ENCODE measurements at regions not wholly inside any gene's neighbourhood (a gene's known extent, or its start where the extent isn't known, plus 50 kb on each side); places are given as distances from the start of the nearest gene placed in this dataset.

DNA sequence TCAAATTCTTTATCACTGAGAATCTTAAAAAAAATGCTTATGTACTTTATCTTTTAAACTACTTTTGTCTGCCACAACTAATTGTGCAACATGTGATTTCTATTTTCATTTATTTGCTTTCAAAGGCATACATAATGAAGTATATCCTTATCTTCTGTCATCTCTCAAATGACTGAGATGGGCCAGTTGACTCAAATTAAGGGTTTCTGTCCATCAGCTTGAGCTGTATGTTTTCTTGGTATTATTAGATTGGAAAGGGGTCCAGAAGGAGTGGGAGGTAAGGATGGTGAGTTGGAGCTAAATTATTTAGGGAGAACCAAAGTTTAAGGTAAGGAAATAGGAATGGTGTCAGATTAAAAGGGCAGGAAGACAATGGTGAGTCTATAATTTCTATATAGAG is 408.4 kb upstream of the SEL1L start:
- Histone ChIP-seq H3K9me3 (replicated peaks; ENCODE audit: control insufficient read depth, insufficient read depth, low read length) (no peaks in the 10 kb centered on the region), H3K27me3 (ENCODE audit: control insufficient read depth in 2 of 2, insufficient read depth in 2 of 2, low read length in 2 of 2) (no peaks in the 10 kb centered on the region), H4K20me1 (replicated peaks; ENCODE audit: control insufficient read depth, extremely low read depth, insufficient read depth, low read length) (no peaks in the 10 kb centered on the region), H2AFZ (ENCODE audit: low read depth, low read length) (no peak overlapping the region), H3K27ac (ENCODE audit: insufficient read depth, low read depth, low read length) (no peak overlapping the region), H3K79me2 (ENCODE audit: control insufficient read depth, insufficient read depth, low read length) (no peaks in the 10 kb centered on the region), H3K9me1 (replicated peaks; ENCODE audit: control insufficient read depth, extremely low read depth, insufficient read depth, low read length) (no peaks in the 10 kb centered on the region), H3K36me3 (ENCODE audit: control insufficient read depth in 2 of 2, extremely low read depth in 1 of 2, insufficient read depth in 2 of 2, low read length in 2 of 2) (no peaks in the 10 kb centered on the region), H3K4me2 (ENCODE audit: insufficient read depth, low read length) (no peak overlapping the region), H3K9ac (replicated peaks; ENCODE audit: extremely low read depth, insufficient read depth, low read length) (no peak overlapping the region), H3K4me1 (ENCODE audit: control insufficient read depth, extremely low read depth, insufficient read depth, low read length) (no peaks in the 10 kb centered on the region), H3K4me3 (replicated peaks in 1 of 3; ENCODE audit: insufficient read depth in 1 of 3, low read depth in 1 of 3, low read length in 3 of 3) (no peak overlapping the region)
- dilution Hi-C loops (cut with MboI; ENCODE audit: extremely low pct_ligation_motif_present, low sequenced_read_pairs), result no loop called here
- BruUV-seq (replicated peaks), result no TSS peak
- POLR2A ChIA-PET, result no interaction called here
- FAIRE-seq (no peak), DNase-seq (ENCODE audit: low read depth, low spot score) (no peak)
- intact Hi-C loops (cut with micrococcal nuclease), result no loop called here
- no peak for TF ChIP-seq POLR2AphosphoS5 (IDR thresholded peaks at IDR 0.05; ENCODE audit: insufficient read depth, low read depth, low read length)
- TF ChIP-seq, protein P1, sequence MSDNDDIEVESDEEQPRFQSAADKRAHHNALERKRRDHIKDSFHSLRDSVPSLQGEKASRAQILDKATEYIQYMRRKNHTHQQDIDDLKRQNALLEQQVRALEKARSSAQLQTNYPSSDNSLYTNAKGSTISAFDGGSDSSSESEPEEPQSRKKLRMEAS (IDR thresholded peaks at IDR 0.05; ENCODE audit: insufficient read depth, insufficient read length), result no peak
- TF ChIP-seq JUN (IDR thresholded peaks at IDR 0.05; ENCODE audit: borderline replicate concordance, insufficient read depth, insufficient read length, low read depth), result no peak
- no peak for TF ChIP-seq GATA2 (IDR thresholded peaks at IDR 0.05; ENCODE audit: insufficient read depth, insufficient read length, low read depth, low read length)
- TF ChIP-seq, protein P2, sequence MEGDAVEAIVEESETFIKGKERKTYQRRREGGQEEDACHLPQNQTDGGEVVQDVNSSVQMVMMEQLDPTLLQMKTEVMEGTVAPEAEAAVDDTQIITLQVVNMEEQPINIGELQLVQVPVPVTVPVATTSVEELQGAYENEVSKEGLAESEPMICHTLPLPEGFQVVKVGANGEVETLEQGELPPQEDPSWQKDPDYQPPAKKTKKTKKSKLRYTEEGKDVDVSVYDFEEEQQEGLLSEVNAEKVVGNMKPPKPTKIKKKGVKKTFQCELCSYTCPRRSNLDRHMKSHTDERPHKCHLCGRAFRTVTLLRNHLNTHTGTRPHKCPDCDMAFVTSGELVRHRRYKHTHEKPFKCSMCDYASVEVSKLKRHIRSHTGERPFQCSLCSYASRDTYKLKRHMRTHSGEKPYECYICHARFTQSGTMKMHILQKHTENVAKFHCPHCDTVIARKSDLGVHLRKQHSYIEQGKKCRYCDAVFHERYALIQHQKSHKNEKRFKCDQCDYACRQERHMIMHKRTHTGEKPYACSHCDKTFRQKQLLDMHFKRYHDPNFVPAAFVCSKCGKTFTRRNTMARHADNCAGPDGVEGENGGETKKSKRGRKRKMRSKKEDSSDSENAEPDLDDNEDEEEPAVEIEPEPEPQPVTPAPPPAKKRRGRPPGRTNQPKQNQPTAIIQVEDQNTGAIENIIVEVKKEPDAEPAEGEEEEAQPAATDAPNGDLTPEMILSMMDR (IDR thresholded peaks at IDR 0.05; ENCODE audit: extremely low read depth in 1 of 2, insufficient read depth in 1 of 2, low read depth in 1 of 2, low read length in 2 of 2), result no peak
- no peak for TF ChIP-seq POLR2A (IDR thresholded peaks at IDR 0.05; ENCODE audit: low read depth, low read length)
- TF ChIP-seq FOS (IDR thresholded peaks at IDR 0.05; ENCODE audit: borderline replicate concordance, insufficient read depth, low read length), result no peak
- CTCF ChIA-PET, result no interaction called here
